B cell (primary cell): ENCODE measurements at regions not wholly inside any gene's neighbourhood (a gene's known extent, or its start where the extent isn't known, plus 50 kb on each side); places are given as distances from the start of the nearest gene placed in this dataset.

ENCODE experiments used
- ATAC-seq: fragments of 200-7000 bp; cut with Tn5 transposase; one replicate; pipeline ENCODE4 v1.10.0; 2021; ENCODE audit warnings: low read depth, mild to moderate bottlenecking, moderate number of reproducible peaks, moderate library complexity
- CTCF ChIA-PET: fragments of 350-600 bp; sonication (Branson Sonifier 250); formaldehyde crosslinking; loops from one replicate; lab custom pipeline; 2021; ENCODE audit warnings: antibody characterized with exemption, inconsistent platforms; lab: Charles Lee
- POLR2A ChIA-PET: fragments of 350-600 bp; sonication (Branson Sonifier 250); formaldehyde crosslinking; loops from one replicate; lab custom pipeline; 2021; ENCODE audit warnings: antibody characterized with exemption; lab: Charles Lee
- DNase-seq: peaks from one replicate; pipeline ENCODE4 v3.0.0; 2013
- H2AFZ ChIP-seq: 2 replicates; pipeline ENCODE4 v1.6.1; 2012; ENCODE audit warnings: mild to moderate bottlenecking, low read depth, low read length; ENCODE audit not compliant: insufficient read depth, poor library complexity, severe bottlenecking
- H3K27ac ChIP-seq, 2 donors: 1 replicate in 1 of 2; 2 replicates in 1 of 2; pipeline ENCODE4 v1.5.1; 2012 to 2013; ENCODE audit warnings: low read length in 2 of 2, mild to moderate bottlenecking in 2 of 2, moderate library complexity in 1 of 2
- H3K27me3 ChIP-seq, 4 experiments: fragments of 200-600 bp in 1 of 4; sonication (generic) in 1 of 4; replicated peaks in 1 of 4; 1 replicate in 2 of 4; 2 replicates in 2 of 4; pipeline versions ENCODE4 v1.6.1 to v1.7.0; 2013 to 2016; ENCODE audit warnings: low read length in 3 of 4, mild to moderate bottlenecking in 2 of 4, mixed read lengths in 1 of 4, moderate library complexity in 1 of 4; ENCODE audit not compliant: insufficient read depth in 4 of 4, control insufficient read depth in 3 of 4; ENCODE audit errors: control extremely low read depth in 1 of 4
- H3K36me3 ChIP-seq, 2 experiments: replicated peaks in 1 of 2; 1 replicate in 1 of 2; 2 replicates in 1 of 2; pipeline versions ENCODE4 v1.6.1 to v1.7.1; 2013; ENCODE audit warnings: low read length in 1 of 2; ENCODE audit not compliant: insufficient read depth in 2 of 2, control insufficient read depth in 1 of 2; ENCODE audit errors: control extremely low read depth in 1 of 2, extremely low read depth in 1 of 2
- H3K4me1 ChIP-seq, 2 donors: fragments of 200-600 bp in 1 of 2; sonication (generic) in 1 of 2; 1 replicate in 1 of 2; 2 replicates in 1 of 2; pipeline versions ENCODE4 v1.5.1 to v1.6.1; 2013 to 2017; ENCODE audit warnings: low read length in 2 of 2; ENCODE audit not compliant: control insufficient read depth in 2 of 2, insufficient read depth in 2 of 2
- H3K4me2 ChIP-seq: replicated peaks from 2 replicates; pipeline ENCODE3; 2012; ENCODE audit warnings: mild to moderate bottlenecking, low read depth, low read length; ENCODE audit not compliant: poor library complexity, severe bottlenecking
- H3K4me3 ChIP-seq, 5 experiments: fragments of 200-600 bp in 1 of 5; sonication (generic) in 1 of 5; 1 replicate in 3 of 5; 2 replicates in 2 of 5; pipeline versions ENCODE4 v1.5.1 to v1.7.0; 2011 to 2016; ENCODE audit warnings: low read length in 4 of 5, mild to moderate bottlenecking in 4 of 5, low read depth in 2 of 5, control low read depth in 1 of 5, moderate library complexity in 1 of 5; ENCODE audit not compliant: insufficient read depth in 1 of 5; ENCODE audit errors: control extremely low read depth in 1 of 5, extremely low read depth in 1 of 5
- H3K79me2 ChIP-seq: fragments of 200-600 bp; sonication (generic); one replicate; pipeline ENCODE4 v1.6.0; 2016; ENCODE audit warnings: low read length; ENCODE audit not compliant: control insufficient read depth, insufficient read depth
- H3K9ac ChIP-seq: fragments of 200-600 bp; sonication (generic); 2 replicates; pipeline ENCODE4 v1.6.1; 2017; ENCODE audit warnings: mild to moderate bottlenecking, low read length, moderate library complexity
- H3K9me3 ChIP-seq, 3 donors: one replicate each; pipeline versions ENCODE4 v1.6.1 to v1.7.1; 2013; ENCODE audit warnings: low read length in 2 of 3; ENCODE audit not compliant: control insufficient read depth in 2 of 3, insufficient read depth in 1 of 3; ENCODE audit errors: control extremely low read depth in 1 of 3
- H4K20me1 ChIP-seq: 2 replicates; pipeline ENCODE4 v1.6.0; 2012; ENCODE audit warnings: mild to moderate bottlenecking, low read length; ENCODE audit not compliant: insufficient read depth, control insufficient read depth, poor library complexity, severe bottlenecking
- H3K27ac Mint-ChIP-seq: one replicate; pipeline ENCODE4 v1.8.0; 2021; ENCODE audit warnings: mixed read lengths
- H3K27me3 Mint-ChIP-seq: one replicate; pipeline ENCODE4 v1.8.0; 2021; ENCODE audit warnings: mixed read lengths
- H3K4me1 Mint-ChIP-seq: one replicate; pipeline ENCODE4 v1.8.0; 2021; ENCODE audit warnings: mixed read lengths
- H3K4me3 Mint-ChIP-seq: one replicate; pipeline ENCODE4 v1.8.0; 2021; ENCODE audit warnings: mixed read lengths
- H3K9me3 Mint-ChIP-seq: one replicate; pipeline ENCODE4 v1.8.0; 2022; ENCODE audit warnings: mixed read lengths; ENCODE audit not compliant: insufficient read depth
- EZH2 ChIP-seq: IDR thresholded peaks from 2 replicates; pipeline ENCODE4 v1.6.1; 2012; ENCODE audit warnings: borderline replicate concordance, low read depth, mild to moderate bottlenecking, moderate library complexity, low read length; ENCODE audit not compliant: insufficient read depth, poor library complexity, severe bottlenecking
- WGBS: methylation state at CpG from one replicate; pipeline ENCODE4 v1.1.5; 2013; ENCODE audit warnings: missing lambda C conversion rate; ENCODE audit not compliant: insufficient coverage; 5-methylcytosine and 5-hydroxymethylcytosine counted together
- intact Hi-C: fragments of 100-400 bp; cut with micrococcal nuclease; formaldehyde crosslinking; loops from one replicate; pipeline ENCODE4 v1.10.0; 2022
- TF ChIP-seq, protein P1 (sequence below): fragments of 200-600 bp; IDR thresholded peaks from one replicate; pipeline ENCODE4 v1.8.0; 2022; ENCODE audit warnings: antibody characterized with exemption, mild to moderate bottlenecking

DNA sequence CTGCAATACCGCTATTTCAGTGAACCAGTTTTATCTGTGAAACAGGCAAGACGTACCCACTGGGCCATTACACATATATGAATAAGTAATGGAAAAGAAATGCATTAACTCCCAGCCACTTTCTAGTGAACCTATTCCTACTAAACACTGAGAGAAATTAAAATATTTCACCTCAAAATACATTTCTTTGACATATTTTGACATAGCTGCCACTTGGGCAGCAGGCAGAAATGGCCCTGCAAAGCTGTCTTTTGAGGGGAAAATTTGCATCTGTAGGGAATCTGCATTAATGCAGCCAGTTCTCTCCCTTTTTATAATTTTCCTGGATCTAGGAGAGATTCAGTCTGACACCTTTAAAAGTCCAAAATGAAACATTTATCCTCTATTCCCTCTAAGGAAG lies 714.8 kb upstream of the POM121L12 start:
- WGBS: no CpG with 5 or more reads among the region's 2 CpGs
- no peak for DNase-seq
- Mint-ChIP-seq H3K9me3 (peaks cover 4% of the 10 kb centered on the region), H3K27ac (no peak overlapping the region), H3K4me3 (no peak overlapping the region), H3K27me3 (no peaks in the 10 kb centered on the region), H3K4me1 (no peaks in the 10 kb centered on the region)
- no peak overlapping the region for H3K27ac ChIP-seq
- POLR2A ChIA-PET: no interaction called here
- no peak overlapping the region for H3K4me2 ChIP-seq
- no peaks in the 10 kb centered on the region for H3K36me3 ChIP-seq
- CTCF ChIA-PET: no interaction called here
- no peaks in the 10 kb centered on the region for H3K79me2 ChIP-seq
- no peaks in the 10 kb centered on the region for H4K20me1 ChIP-seq
- intact Hi-C loops: no loop called here
- H3K9me3 ChIP-seq: peaks cover 0 to 4% (median 0%) of the 10 kb centered on the region in 3 donors
- H3K9ac ChIP-seq: no peak overlapping the region
- no peak for ATAC-seq
- no peak overlapping the region for H3K4me3 ChIP-seq
- no peaks in the 10 kb centered on the region for H3K4me1 ChIP-seq
- TF ChIP-seq, protein P1, sequence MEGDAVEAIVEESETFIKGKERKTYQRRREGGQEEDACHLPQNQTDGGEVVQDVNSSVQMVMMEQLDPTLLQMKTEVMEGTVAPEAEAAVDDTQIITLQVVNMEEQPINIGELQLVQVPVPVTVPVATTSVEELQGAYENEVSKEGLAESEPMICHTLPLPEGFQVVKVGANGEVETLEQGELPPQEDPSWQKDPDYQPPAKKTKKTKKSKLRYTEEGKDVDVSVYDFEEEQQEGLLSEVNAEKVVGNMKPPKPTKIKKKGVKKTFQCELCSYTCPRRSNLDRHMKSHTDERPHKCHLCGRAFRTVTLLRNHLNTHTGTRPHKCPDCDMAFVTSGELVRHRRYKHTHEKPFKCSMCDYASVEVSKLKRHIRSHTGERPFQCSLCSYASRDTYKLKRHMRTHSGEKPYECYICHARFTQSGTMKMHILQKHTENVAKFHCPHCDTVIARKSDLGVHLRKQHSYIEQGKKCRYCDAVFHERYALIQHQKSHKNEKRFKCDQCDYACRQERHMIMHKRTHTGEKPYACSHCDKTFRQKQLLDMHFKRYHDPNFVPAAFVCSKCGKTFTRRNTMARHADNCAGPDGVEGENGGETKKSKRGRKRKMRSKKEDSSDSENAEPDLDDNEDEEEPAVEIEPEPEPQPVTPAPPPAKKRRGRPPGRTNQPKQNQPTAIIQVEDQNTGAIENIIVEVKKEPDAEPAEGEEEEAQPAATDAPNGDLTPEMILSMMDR: no peak
- TF ChIP-seq EZH2: no peak
- H3K27me3 ChIP-seq: no peaks in the 10 kb centered on the region
- H2AFZ ChIP-seq: no peak overlapping the region

DNA sequence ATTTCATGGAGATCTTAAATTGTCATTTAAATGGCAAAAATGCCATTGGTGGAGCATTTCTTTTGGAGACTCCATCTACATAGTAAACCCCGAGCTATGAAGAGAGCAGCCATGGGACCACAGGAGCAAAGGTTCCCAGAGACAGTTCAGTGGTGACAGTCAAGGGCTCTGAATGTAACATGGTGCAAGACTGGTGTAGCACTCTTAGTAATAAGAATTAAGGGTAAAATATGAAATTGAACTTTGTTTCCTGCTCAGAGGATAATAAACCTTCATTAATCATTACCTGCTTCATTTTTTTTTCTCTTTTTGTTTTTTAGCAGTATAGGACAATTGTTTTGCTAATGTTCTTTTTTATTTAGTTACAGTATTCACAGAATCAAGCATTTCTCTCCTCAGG lies 717.5 kb upstream of the POM121L12 start:
- Histone ChIP-seq H3K27me3 (no peaks in the 10 kb centered on the region), H3K9me3 (peaks cover 0 to 2% (median 0%) of the 10 kb centered on the region in 3 donors), H3K79me2 (no peaks in the 10 kb centered on the region), H3K36me3 (no peaks in the 10 kb centered on the region), H3K4me3 (no peak overlapping the region), H3K9ac (no peak overlapping the region), H4K20me1 (no peaks in the 10 kb centered on the region), H3K27ac (no peak overlapping the region), H3K4me2 (no peak overlapping the region), H3K4me1 (no peaks in the 10 kb centered on the region), H2AFZ (no peak overlapping the region)
- Mint-ChIP-seq H3K4me1 (no peaks in the 10 kb centered on the region), H3K27me3 (no peaks in the 10 kb centered on the region), H3K4me3 (no peak overlapping the region), H3K9me3 (peaks cover 7% of the 10 kb centered on the region), H3K27ac (no peak overlapping the region)
- ChIA-PET CTCF (no interaction called here), POLR2A (no interaction called here)
- intact Hi-C loops: no loop called here
- ATAC-seq (no peak), DNase-seq (no peak)
- WGBS: no CpG with 5 or more reads among the region's 1 CpG
- TF ChIP-seq EZH2: no peak
- TF ChIP-seq, protein P1: no peak
